Caco-2 (cell line): ENCODE measurements at regions not wholly inside any gene's neighbourhood (a gene's known extent, or its start where the extent isn't known, plus 50 kb on each side); places are given as distances from the start of the nearest gene placed in this dataset.

Experiments
- BruUV-seq: library from RNA; stranded (reverse); fragments of 400-500 nt; replicated peaks from 2 replicates; lab custom pipeline; 2021; lab: Mats Ljungman, UMichigan
- CTCF ChIA-PET: fragments of 300-600 bp; sonication (Branson Sonifier 250); formaldehyde crosslinking; loops from one replicate; lab custom pipeline; 2022; ENCODE audit warnings: antibody characterized with exemption; lab: Charles Lee
- POLR2A ChIA-PET: fragments of 300-600 bp; sonication (Branson Sonifier 250); formaldehyde crosslinking; loops from one replicate; lab custom pipeline; 2022; ENCODE audit warnings: antibody characterized with exemption; lab: Charles Lee
- DNase-seq, 2 experiments: peaks; one replicate each; pipeline versions ENCODE4 v3.0.0 to v3.0.0-alpha.2; 2020 to 2022
- H3K27me3 ChIP-seq: replicated peaks from 2 replicates; pipeline ENCODE4 v1.6.0; 2011; ENCODE audit warnings: low read length; ENCODE audit not compliant: control insufficient read depth, insufficient read depth
- H3K36me3 ChIP-seq: 2 replicates; pipeline ENCODE4 v1.5.1; 2011; ENCODE audit warnings: low read length; ENCODE audit not compliant: control insufficient read depth, insufficient read depth
- H3K4me1 ChIP-seq: fragments of 250-450 bp; sonication (Bioruptor Pico); 2 replicates; pipeline ENCODE4 v1.5.1; 2020; ENCODE audit warnings: mild to moderate bottlenecking
- H3K4me3 ChIP-seq: 2 replicates; pipeline ENCODE4 v1.5.1; 2011; ENCODE audit warnings: low read depth, mild to moderate bottlenecking, control low read depth, low read length
- H3K9me3 ChIP-seq: fragments of 250-450 bp; sonication (Bioruptor Pico); 2 replicates; pipeline ENCODE4 v1.5.1; 2020; ENCODE audit warnings: mild to moderate bottlenecking, moderate library complexity
- H3K27ac Mint-ChIP-seq: one replicate; pipeline ENCODE4 v1.8.0; 2022; ENCODE audit warnings: mixed read lengths; ENCODE audit not compliant: unreplicated experiment
- H3K27me3 Mint-ChIP-seq: one replicate; pipeline ENCODE4 v1.8.0; 2022; ENCODE audit warnings: mixed read lengths; ENCODE audit not compliant: insufficient read depth, unreplicated experiment
- H3K36me3 Mint-ChIP-seq: one replicate; pipeline ENCODE4 v1.8.0; 2022; ENCODE audit warnings: mild to moderate bottlenecking, mixed read lengths; ENCODE audit not compliant: insufficient read depth, unreplicated experiment
- H3K4me1 Mint-ChIP-seq: one replicate; pipeline ENCODE4 v1.8.0; 2022; ENCODE audit warnings: low read depth, mixed read lengths; ENCODE audit not compliant: unreplicated experiment
- H3K4me3 Mint-ChIP-seq: one replicate; pipeline ENCODE4 v1.8.0; 2022; ENCODE audit warnings: mild to moderate bottlenecking, moderate library complexity, mixed read lengths; ENCODE audit not compliant: unreplicated experiment
- H3K9me3 Mint-ChIP-seq: one replicate; pipeline ENCODE4 v1.8.0; 2022; ENCODE audit warnings: mixed read lengths; ENCODE audit not compliant: unreplicated experiment
- CTCF ChIP-seq, 2 experiments: fragments of 200-600 bp in 1 of 2; IDR thresholded peaks; 1 replicate in 1 of 2; 2 replicates in 1 of 2; pipeline versions ENCODE4 v1.5.1 to v1.8.0; 2011 to 2022; ENCODE audit warnings: antibody characterized with exemption in 1 of 2, control low read depth in 1 of 2, inconsistent platforms in 1 of 2, low read depth in 1 of 2, low read length in 1 of 2, mild to moderate bottlenecking in 1 of 2, moderate library complexity in 1 of 2; ENCODE audit not compliant: insufficient read depth in 1 of 2, severe bottlenecking in 1 of 2, unreplicated experiment in 1 of 2
- intact Hi-C: fragments of 100-400 bp; cut with micrococcal nuclease; formaldehyde crosslinking; loops from one replicate; pipeline ENCODE4 v1.10.0; 2022; ENCODE audit not compliant: unreplicated experiment

GRCh38 chr5:133866903-133867245, 101.6 kb downstream of the C5orf15 start:
- Histone ChIP-seq H3K4me1 (no peaks in the 10 kb centered on the region), H3K4me3 (no peak overlapping the region), H3K9me3 (no peaks in the 10 kb centered on the region), H3K36me3 (no peaks in the 10 kb centered on the region), H3K27me3 (peaks cover 3% of the 10 kb centered on the region; the same call in 1 of the 2 replicates)
- POLR2A ChIA-PET = no interaction called here
- Mint-ChIP-seq H3K4me3 (no peak overlapping the region), H3K4me1 (no peaks in the 10 kb centered on the region), H3K9me3 (no peaks in the 10 kb centered on the region), H3K27ac (no peak overlapping the region), H3K27me3 (peaks cover 9% of the 10 kb centered on the region), H3K36me3 (no peaks in the 10 kb centered on the region)
- no peak for TF ChIP-seq CTCF (IDR thresholded peaks at IDR 0.05; ENCODE audit: insufficient read depth in 1 of 2, low read depth in 1 of 2, low read length in 1 of 2, severe bottlenecking in 1 of 2, unreplicated experiment in 1 of 2)
- intact Hi-C loops = loop anchor here (5.0 kb wide), 1 partner anchor 380 kb away; no protein-coding TSS in a partner anchor
- no TSS peak for BruUV-seq
- DNase-seq = no peak
- CTCF ChIA-PET = no interaction called here

- H3K27ac Mint-ChIP-seq = no peak overlapping the region
- no peak for DNase-seq
- no TSS peak for BruUV-seq
- no peak overlapping the region for H3K4me3 Mint-ChIP-seq
- H3K9me3 Mint-ChIP-seq = no peaks in the 10 kb centered on the region
- intact Hi-C loops = loop anchor here (5.0 kb wide), 1 partner anchor 379 kb away; no protein-coding TSS in a partner anchor
- no peaks in the 10 kb centered on the region for H3K36me3 Mint-ChIP-seq
- TF ChIP-seq CTCF (IDR thresholded peaks at IDR 0.05; ENCODE audit: insufficient read depth in 1 of 2, low read depth in 1 of 2, low read length in 1 of 2, severe bottlenecking in 1 of 2, unreplicated experiment in 1 of 2) = no peak
- ChIA-PET CTCF (no interaction called here), POLR2A (no interaction called here)
- Histone ChIP-seq H3K4me1 (no peaks in the 10 kb centered on the region), H3K36me3 (no peaks in the 10 kb centered on the region), H3K27me3 (peaks cover 3% of the 10 kb centered on the region; the same call in 1 of the 2 replicates), H3K9me3 (no peaks in the 10 kb centered on the region), H3K4me3 (no peak overlapping the region)
- peaks cover 7% of the 10 kb centered on the region for H3K27me3 Mint-ChIP-seq
- no peaks in the 10 kb centered on the region for H3K4me1 Mint-ChIP-seq
Observed at GRCh38 chr5:133866160-133866902, 102.1 kb downstream of the C5orf15 start.

GRCh38 chr5:133865113-133865512, 103.3 kb downstream of the C5orf15 start:
- peaks cover 3% of the 10 kb centered on the region; the same call in 1 of the 2 replicates for H3K27me3 ChIP-seq
- Mint-ChIP-seq H3K27ac (no peak overlapping the region), H3K9me3 (no peaks in the 10 kb centered on the region), H3K36me3 (no peaks in the 10 kb centered on the region), H3K4me3 (no peak overlapping the region), H3K4me1 (no peaks in the 10 kb centered on the region), H3K27me3 (peaks cover 11% of the 10 kb centered on the region)
- no peak for DNase-seq
- H3K4me1 ChIP-seq = no peaks in the 10 kb centered on the region
- ChIA-PET CTCF (interaction anchor here (0.5 kb wide), 1 partner anchor 61 kb away, joined by 6 read pairs; no protein-coding TSS in a partner anchor), POLR2A (no interaction called here)
- intact Hi-C loops = loop anchor here (5.0 kb wide), 1 partner anchor 378 kb away; no protein-coding TSS in a partner anchor
- H3K4me3 ChIP-seq = no peak overlapping the region
- TF ChIP-seq CTCF (IDR thresholded peaks at IDR 0.05; ENCODE audit: insufficient read depth in 1 of 2, low read depth in 1 of 2, low read length in 1 of 2, severe bottlenecking in 1 of 2, unreplicated experiment in 1 of 2) = no peak
- H3K9me3 ChIP-seq = no peaks in the 10 kb centered on the region
- H3K36me3 ChIP-seq = no peaks in the 10 kb centered on the region
- no TSS peak for BruUV-seq
